ENCODE measurements at regions not wholly inside any gene's neighbourhood (a gene's known extent, or its start where the extent isn't known, plus 50 kb on each side); places are given as distances from the start of the nearest gene placed in this dataset.

DNA sequence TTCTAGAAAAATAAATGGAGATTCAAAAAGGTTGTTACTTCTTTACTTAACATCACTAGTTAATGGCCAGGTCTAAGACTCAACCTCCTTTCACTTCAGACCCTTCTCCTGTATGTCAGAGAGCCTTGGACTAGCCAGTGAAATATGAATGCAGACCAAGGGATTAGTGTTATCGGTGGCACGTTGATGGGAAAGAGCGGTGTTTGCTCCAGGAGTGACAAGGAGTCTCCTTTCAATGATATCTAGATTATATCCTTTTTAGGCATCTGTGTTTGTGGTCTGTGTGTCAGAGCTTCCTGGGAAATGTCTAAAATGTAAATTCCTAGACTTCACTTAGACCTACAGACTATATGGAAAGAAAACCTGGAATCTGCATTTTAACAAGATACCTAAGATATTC is 658.0 kb upstream of the KCNMB2 start:
- no peak overlapping the region for H3K4me3 ChIP-seq
- no peak for DNase-seq (ENCODE audit: low spot score in 2 of 2)
- H3K9me3 ChIP-seq, result no peaks in the 10 kb centered on the region
- peaks cover 0 to 2% of the 10 kb centered on the region in 2 donors for H3K4me1 ChIP-seq
- H3K36me3 ChIP-seq, result no peaks in the 10 kb centered on the region
- intact Hi-C loops (cut with DNase I), result no loop called here
- H3K27me3 ChIP-seq, result no peaks in the 10 kb centered on the region
- no peak overlapping the region for H3K27ac ChIP-seq
- TF ChIP-seq, protein P1, sequence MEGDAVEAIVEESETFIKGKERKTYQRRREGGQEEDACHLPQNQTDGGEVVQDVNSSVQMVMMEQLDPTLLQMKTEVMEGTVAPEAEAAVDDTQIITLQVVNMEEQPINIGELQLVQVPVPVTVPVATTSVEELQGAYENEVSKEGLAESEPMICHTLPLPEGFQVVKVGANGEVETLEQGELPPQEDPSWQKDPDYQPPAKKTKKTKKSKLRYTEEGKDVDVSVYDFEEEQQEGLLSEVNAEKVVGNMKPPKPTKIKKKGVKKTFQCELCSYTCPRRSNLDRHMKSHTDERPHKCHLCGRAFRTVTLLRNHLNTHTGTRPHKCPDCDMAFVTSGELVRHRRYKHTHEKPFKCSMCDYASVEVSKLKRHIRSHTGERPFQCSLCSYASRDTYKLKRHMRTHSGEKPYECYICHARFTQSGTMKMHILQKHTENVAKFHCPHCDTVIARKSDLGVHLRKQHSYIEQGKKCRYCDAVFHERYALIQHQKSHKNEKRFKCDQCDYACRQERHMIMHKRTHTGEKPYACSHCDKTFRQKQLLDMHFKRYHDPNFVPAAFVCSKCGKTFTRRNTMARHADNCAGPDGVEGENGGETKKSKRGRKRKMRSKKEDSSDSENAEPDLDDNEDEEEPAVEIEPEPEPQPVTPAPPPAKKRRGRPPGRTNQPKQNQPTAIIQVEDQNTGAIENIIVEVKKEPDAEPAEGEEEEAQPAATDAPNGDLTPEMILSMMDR (IDR thresholded peaks at IDR 0.05), result no peak

DNA sequence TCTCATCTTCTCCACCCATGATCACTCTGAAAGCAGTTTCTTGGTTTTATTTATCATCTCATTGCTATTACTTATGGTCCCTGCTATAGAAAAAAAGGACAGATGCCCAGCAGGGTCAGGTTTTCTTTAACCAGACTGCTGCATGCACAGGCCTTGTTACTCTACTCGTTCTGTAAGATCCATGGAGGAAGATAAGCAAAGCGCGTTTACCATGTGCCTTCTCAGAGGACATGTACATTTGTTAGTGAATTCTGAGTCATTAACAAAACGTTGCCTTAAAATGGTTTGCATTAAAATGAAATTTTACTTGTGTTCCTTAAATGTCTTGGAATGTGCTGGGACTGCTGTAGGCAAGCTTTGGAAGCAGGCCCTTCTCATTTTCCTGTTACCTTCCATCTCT is 657.3 kb upstream of the KCNMB2 start:
- H3K4me1 ChIP-seq, result peaks cover 0 to 5% of the 10 kb centered on the region in 2 donors
- H3K4me3 ChIP-seq, result no peak overlapping the region
- no peaks in the 10 kb centered on the region for H3K27me3 ChIP-seq
- no peak for DNase-seq (ENCODE audit: low spot score in 2 of 2)
- TF ChIP-seq, protein P1 (IDR thresholded peaks at IDR 0.05), result no peak
- H3K27ac ChIP-seq, result no peak overlapping the region
- no peaks in the 10 kb centered on the region for H3K36me3 ChIP-seq
- intact Hi-C loops (cut with DNase I), result no loop called here
- H3K9me3 ChIP-seq, result no peaks in the 10 kb centered on the region

DNA sequence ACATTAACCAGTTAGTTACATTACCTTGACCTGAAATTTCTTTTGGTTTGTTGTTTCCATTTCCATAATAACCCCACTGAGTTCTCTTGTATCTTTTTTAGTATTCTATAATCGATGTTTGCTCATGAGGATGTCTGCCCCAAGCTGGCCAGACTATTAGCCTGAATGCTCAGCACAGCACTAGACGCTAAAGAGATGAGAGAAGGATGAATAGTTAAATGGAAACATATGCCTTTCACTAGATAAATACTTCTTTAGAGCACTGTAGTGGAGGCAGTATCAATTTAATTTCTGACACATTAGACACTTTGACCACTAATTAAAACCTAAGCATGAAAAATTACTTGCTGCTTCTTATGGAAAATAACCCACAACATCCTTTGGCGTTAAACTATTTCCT is 654.9 kb upstream of the KCNMB2 start:
- TF ChIP-seq, protein P1 (IDR thresholded peaks at IDR 0.05), result no peak
- DNase-seq (ENCODE audit: low spot score in 2 of 2), result no peak
- Histone ChIP-seq H3K36me3 (no peaks in the 10 kb centered on the region), H3K4me1 (peaks cover 0 to 11% of the 10 kb centered on the region in 2 donors), H3K27ac (no peak overlapping the region), H3K9me3 (no peaks in the 10 kb centered on the region), H3K27me3 (no peaks in the 10 kb centered on the region), H3K4me3 (no peak overlapping the region)
- intact Hi-C loops (cut with DNase I), result no loop called here

DNA sequence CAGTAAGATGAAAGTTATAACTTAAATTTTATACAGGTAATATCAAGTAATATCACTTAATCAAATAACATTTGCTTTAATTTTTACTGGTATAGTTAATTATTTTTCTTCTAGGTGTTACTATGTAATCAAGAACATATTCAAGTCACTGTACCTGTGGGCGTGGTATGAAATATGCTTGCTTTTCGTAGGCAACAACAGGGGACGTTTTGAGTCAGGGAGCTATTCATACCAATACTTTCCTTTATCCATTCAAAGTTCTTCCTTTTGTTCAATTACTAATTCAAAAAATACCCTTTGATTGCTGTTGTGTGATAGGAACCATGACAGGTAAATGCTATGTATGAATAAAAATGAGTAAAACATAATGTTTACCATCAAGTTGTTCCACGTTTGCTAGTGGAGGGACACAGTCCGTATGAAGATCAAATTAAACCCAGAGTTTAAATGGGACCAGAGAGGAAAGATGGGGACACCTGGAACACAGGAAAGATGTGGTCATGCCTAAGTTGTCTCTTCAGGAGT is 654.0 kb upstream of the KCNMB2 start:
- H3K4me3 ChIP-seq, result no peak overlapping the region
- intact Hi-C loops (cut with DNase I), result no loop called here
- no peak for DNase-seq (ENCODE audit: low spot score in 2 of 2)
- H3K36me3 ChIP-seq, result no peaks in the 10 kb centered on the region
- H3K4me1 ChIP-seq, result peaks cover 0 to 18% of the 10 kb centered on the region in 2 donors
- no peaks in the 10 kb centered on the region for H3K9me3 ChIP-seq
- no peaks in the 10 kb centered on the region for H3K27me3 ChIP-seq
- H3K27ac ChIP-seq, result no peak overlapping the region
- TF ChIP-seq, protein P1 (IDR thresholded peaks at IDR 0.05), result no peak

DNA sequence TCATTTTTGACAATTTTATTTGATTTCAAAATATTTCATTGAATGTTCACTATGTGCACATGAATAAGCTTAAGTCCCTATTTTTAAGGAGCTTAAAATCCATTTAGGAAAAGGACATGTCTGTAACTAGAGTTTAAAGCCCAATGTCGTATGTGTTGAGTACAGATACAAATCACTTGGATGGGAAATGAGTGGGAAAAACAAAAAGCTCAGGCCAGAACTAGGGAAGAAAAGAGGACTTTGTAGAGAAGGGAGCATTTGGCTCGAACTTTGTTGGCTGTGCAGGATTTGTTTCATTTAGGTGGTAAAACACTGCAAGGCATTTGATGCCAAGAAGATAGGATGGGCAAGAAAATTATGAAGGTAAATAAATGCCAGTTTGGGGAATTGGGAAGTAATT is 653.1 kb upstream of the KCNMB2 start:
- Histone ChIP-seq H3K4me1 (peaks cover 0 to 18% of the 10 kb centered on the region in 2 donors), H3K9me3 (no peaks in the 10 kb centered on the region), H3K36me3 (no peaks in the 10 kb centered on the region), H3K27me3 (no peaks in the 10 kb centered on the region), H3K27ac (no peak overlapping the region), H3K4me3 (no peak overlapping the region)
- TF ChIP-seq, protein P1 (IDR thresholded peaks at IDR 0.05), result no peak
- no peak for DNase-seq (ENCODE audit: low spot score in 2 of 2)
- intact Hi-C loops (cut with DNase I), result no loop called here

DNA sequence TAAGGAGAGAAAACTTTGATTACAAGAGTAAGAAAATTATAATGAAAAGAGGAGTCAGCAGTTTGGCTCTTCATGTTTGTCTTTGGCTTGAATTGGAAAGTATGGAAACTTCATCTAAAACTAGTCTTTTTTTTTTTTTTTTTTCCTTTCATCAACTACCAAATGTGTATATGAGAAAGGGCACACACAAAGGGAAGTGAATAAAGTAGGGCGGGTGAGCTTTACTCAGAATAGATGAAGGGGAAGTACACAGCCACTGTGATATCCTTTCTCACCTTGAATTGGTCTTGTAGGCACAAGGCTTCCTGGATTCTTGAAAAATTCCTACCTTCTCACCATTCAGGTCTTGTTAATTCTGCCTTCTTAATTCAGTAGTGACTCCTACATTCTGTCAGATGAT is 652.3 kb upstream of the KCNMB2 start:
- no peaks in the 10 kb centered on the region for H3K27me3 ChIP-seq
- H3K4me3 ChIP-seq, result no peak overlapping the region
- intact Hi-C loops (cut with DNase I), result no loop called here
- H3K9me3 ChIP-seq, result no peaks in the 10 kb centered on the region
- TF ChIP-seq, protein P1 (IDR thresholded peaks at IDR 0.05), result no peak
- H3K27ac ChIP-seq, result no peak overlapping the region
- DNase-seq (ENCODE audit: low spot score in 2 of 2), result no peak
- peaks cover 0 to 22% of the 10 kb centered on the region in 2 donors for H3K4me1 ChIP-seq
- H3K36me3 ChIP-seq, result no peaks in the 10 kb centered on the region

Data from ascending aorta (tissue), 2 donors.